Liver (tissue), 8 donors: ENCODE measurements at regions not wholly inside any gene's neighbourhood (a gene's known extent, or its start where the extent isn't known, plus 50 kb on each side); places are given as distances from the start of the nearest gene placed in this dataset.

Experiments
- DNase-seq: peaks from one replicate; pipeline ENCODE4 v3.0.0-alpha.2; 2017; ENCODE audit warnings: low spot score
- H3K27ac ChIP-seq, 2 donors: one replicate each; pipeline ENCODE4 v1.7.0; 2013; ENCODE audit warnings: inconsistent platforms in 2 of 2, low read length in 2 of 2, control low read depth in 1 of 2, low read depth in 1 of 2, mild to moderate bottlenecking in 1 of 2
- H3K27me3 ChIP-seq, 4 donors: one replicate each; pipeline versions ENCODE4 v1.6.1 to v1.7.0; 2013; ENCODE audit warnings: low read length in 3 of 4, inconsistent platforms in 1 of 4, mild to moderate bottlenecking in 1 of 4, moderate library complexity in 1 of 4; ENCODE audit not compliant: control insufficient read depth in 4 of 4, insufficient read depth in 4 of 4
- H3K36me3 ChIP-seq, 4 donors: one replicate each; pipeline versions ENCODE4 v1.6.1 to v1.7.0; 2013; ENCODE audit warnings: low read length in 3 of 4, mild to moderate bottlenecking in 3 of 4, low read depth in 1 of 4, moderate library complexity in 1 of 4; ENCODE audit not compliant: control insufficient read depth in 4 of 4, insufficient read depth in 3 of 4
- H3K4me1 ChIP-seq, 4 donors: one replicate each; pipeline versions ENCODE4 v1.6.1 to v1.7.0; 2013; ENCODE audit warnings: low read length in 3 of 4, mild to moderate bottlenecking in 3 of 4, moderate library complexity in 1 of 4; ENCODE audit not compliant: control insufficient read depth in 4 of 4, insufficient read depth in 4 of 4
- H3K4me3 ChIP-seq, 3 donors: one replicate each; pipeline versions ENCODE4 v1.6.1 to v1.7.0; 2013; ENCODE audit warnings: low read length in 3 of 3, control low read depth in 1 of 3, low read depth in 1 of 3, mild to moderate bottlenecking in 1 of 3
- H3K9ac ChIP-seq, 2 donors: one replicate each; pipeline ENCODE4 v1.7.0; 2013; ENCODE audit warnings: low read length in 2 of 2, mild to moderate bottlenecking in 2 of 2, moderate library complexity in 2 of 2, control low read depth in 1 of 2, low read depth in 1 of 2
- H3K9me3 ChIP-seq, 4 donors: one replicate each; pipeline versions ENCODE4 v1.6.1 to v1.7.0; 2013; ENCODE audit warnings: low read length in 3 of 4; ENCODE audit not compliant: control insufficient read depth in 4 of 4
- ATF3 ChIP-seq: IDR thresholded peaks from 2 replicates; pipeline ENCODE4 v1.6.1; 2016; ENCODE audit warnings: antibody characterized with exemption
- CTCF ChIP-seq: fragments of 150-350 bp; IDR thresholded peaks from 2 replicates; pipeline ENCODE4 v1.5.1; 2017; ENCODE audit warnings: improper control_type of control experiment, low read depth, low read length; ENCODE audit not compliant: missing input control
- EGR1 ChIP-seq, 2 donors: IDR thresholded peaks; 2 replicates each; pipeline ENCODE4 v1.6.1; 2016 to 2018; ENCODE audit warnings: antibody characterized with exemption in 2 of 2, low read depth in 2 of 2
- FOXA1 ChIP-seq: IDR thresholded peaks from 2 replicates; pipeline ENCODE4 v1.6.1; 2016; ENCODE audit warnings: antibody characterized with exemption
- FOXA2 ChIP-seq: IDR thresholded peaks from 2 replicates; pipeline ENCODE4 v1.6.1; 2016; ENCODE audit warnings: antibody characterized with exemption
- GABPA ChIP-seq, 2 donors: IDR thresholded peaks in 1 of 2; conservative IDR thresholded peaks in 1 of 2; 2 replicates each; pipeline ENCODE4 v1.6.1; 2016; ENCODE audit warnings: antibody characterized with exemption in 2 of 2, mild to moderate bottlenecking in 1 of 2, moderate library complexity in 1 of 2
- HNF4A ChIP-seq, 2 donors: conservative IDR thresholded peaks; 2 replicates each; pipeline ENCODE4 v1.6.1; 2016; ENCODE audit warnings: antibody characterized with exemption in 2 of 2, mild to moderate bottlenecking in 2 of 2
- HNF4G ChIP-seq: IDR thresholded peaks from 2 replicates; pipeline ENCODE4 v1.6.1; 2016; ENCODE audit warnings: antibody characterized with exemption
- JUND ChIP-seq, 2 donors: IDR thresholded peaks; 2 replicates each; pipeline ENCODE4 v1.6.1; 2016; ENCODE audit warnings: antibody characterized with exemption in 2 of 2
- MAX ChIP-seq: IDR thresholded peaks from 2 replicates; pipeline ENCODE4 v1.6.1; 2016; ENCODE audit warnings: antibody characterized with exemption
- NR2F2 ChIP-seq: IDR thresholded peaks from 2 replicates; pipeline ENCODE4 v1.6.1; 2016; ENCODE audit warnings: antibody characterized with exemption
- RAD21 ChIP-seq, 2 donors: IDR thresholded peaks; 2 replicates each; pipeline ENCODE4 v1.6.1; 2016; ENCODE audit warnings: antibody characterized with exemption in 2 of 2, mild to moderate bottlenecking in 2 of 2
- REST ChIP-seq: IDR thresholded peaks from 2 replicates; pipeline ENCODE4 v1.6.1; 2016; ENCODE audit warnings: antibody characterized with exemption, mild to moderate bottlenecking
- RXRA ChIP-seq, 2 donors: IDR thresholded peaks; 2 replicates each; pipeline ENCODE4 v1.6.1; 2017 to 2018; ENCODE audit warnings: antibody characterized with exemption in 2 of 2, mild to moderate bottlenecking in 1 of 2
- SP1 ChIP-seq: IDR thresholded peaks from 2 replicates; pipeline ENCODE4 v1.6.1; 2018; ENCODE audit warnings: antibody characterized with exemption, mild to moderate bottlenecking
- TAF1 ChIP-seq: conservative IDR thresholded peaks from 2 replicates; pipeline ENCODE4 v1.6.1; 2016; ENCODE audit warnings: antibody characterized with exemption, mild to moderate bottlenecking
- YY1 ChIP-seq: IDR thresholded peaks from 2 replicates; pipeline ENCODE4 v1.6.1; 2016; ENCODE audit warnings: antibody characterized with exemption, mild to moderate bottlenecking
- ZBTB33 ChIP-seq: IDR thresholded peaks from 2 replicates; pipeline ENCODE4 v1.6.1; 2016; ENCODE audit warnings: antibody characterized with exemption
- WGBS: extraction: QIAGEN DNeasy Blood & Tissue Kit; methylation state at CpG from one replicate; pipeline ENCODE4 v1.1.7; 2013; 5-methylcytosine and 5-hydroxymethylcytosine counted together
- donor health status: healthy.
- donor health status: healthy.
- donor health status: healthy.
- donor health status: healthy.
- donor health status: healthy.

GRCh38 chr20:57941604-57942381 is 232.0 kb upstream of the PMEPA1 start:
- no peaks in the 10 kb centered on the region for H3K36me3 ChIP-seq
- H3K27ac ChIP-seq = peak overlapping the region; percentile 60 to 75
- H3K4me3 ChIP-seq = no peak overlapping the region
- no peak overlapping the region for H3K9ac ChIP-seq
- no peak for DNase-seq
- H3K4me1 ChIP-seq = peaks cover 0 to 15% (median 2%) of the 10 kb centered on the region in 4 donors
- H3K9me3 ChIP-seq = peaks cover 0 to 3% (median 0%) of the 10 kb centered on the region in 4 donors
- H3K27me3 ChIP-seq = no peaks in the 10 kb centered on the region
- TF ChIP-seq SP1 = no peak
- peak in 1 of 2 donors; percentile 58 for TF ChIP-seq JUND (IDR thresholded peaks at IDR 0.05)
- peak; percentile 52 for TF ChIP-seq YY1
- TF ChIP-seq CTCF = no peak
- TF ChIP-seq NR2F2 = no peak
- no peak for TF ChIP-seq MAX
- peak; percentile 77 for TF ChIP-seq REST
- TF ChIP-seq EGR1 (IDR thresholded peaks at IDR 0.05; ENCODE audit: low read depth in 2 of 2) = peak in 1 of 2 donors; percentile 96
- TF ChIP-seq FOXA1 = peak; percentile 6
- no peak for TF ChIP-seq TAF1
- no peak for TF ChIP-seq RAD21 (IDR thresholded peaks at IDR 0.05)
- peak in 1 of 2 donors; percentile 54 for TF ChIP-seq RXRA (IDR thresholded peaks at IDR 0.05)
- no peak for TF ChIP-seq GABPA (IDR thresholded peaks at IDR 0.05 in 1 of 2, conservative IDR thresholded peaks at IDR 0.05 in 1 of 2)
- no peak for TF ChIP-seq ATF3
- TF ChIP-seq HNF4A (conservative IDR thresholded peaks at IDR 0.05) = peak in 1 of 2 donors; percentile 57
- TF ChIP-seq FOXA2 = no peak
- WGBS = 54% methylated on average over 16 of the region's 16 CpGs

- no peak overlapping the region for H3K9ac ChIP-seq
- no peaks in the 10 kb centered on the region for H3K9me3 ChIP-seq
- no peak for DNase-seq
- 44% methylated on average over 14 of the region's 14 CpGs for WGBS
- no peaks in the 10 kb centered on the region for H3K36me3 ChIP-seq
- H3K4me3 ChIP-seq = no peak overlapping the region
- H3K27me3 ChIP-seq = no peaks in the 10 kb centered on the region
- peaks cover 0 to 15% (median 2%) of the 10 kb centered on the region in 4 donors for H3K4me1 ChIP-seq
- H3K27ac ChIP-seq = peak overlapping the region; percentile 60 to 75
- TF ChIP-seq RXRA (IDR thresholded peaks at IDR 0.05) = peak; percentile 40 to 88
- peak; percentile 14 for TF ChIP-seq FOXA1
- peak; percentile 48 for TF ChIP-seq YY1
- TF ChIP-seq MAX = peak; percentile 70
- peak; percentile 10 to 76 for TF ChIP-seq HNF4A (conservative IDR thresholded peaks at IDR 0.05)
- TF ChIP-seq ZBTB33 = no peak
- TF ChIP-seq RAD21 (IDR thresholded peaks at IDR 0.05) = peak in 1 of 2 donors; percentile 10
- TF ChIP-seq GABPA (IDR thresholded peaks at IDR 0.05 in 1 of 2, conservative IDR thresholded peaks at IDR 0.05 in 1 of 2) = no peak
- TF ChIP-seq NR2F2 = no peak
- TF ChIP-seq REST = no peak
- no peak for TF ChIP-seq SP1
- TF ChIP-seq HNF4G = no peak
Observed at GRCh38 chr20:57940868-57941522, 231.2 kb upstream of the PMEPA1 start.
